ENCODE measurements at regions not wholly inside any gene's neighbourhood (a gene's known extent, or its start where the extent isn't known, plus 50 kb on each side); places are given as distances from the start of the nearest gene placed in this dataset.
"Not testable (repeated sequence)": the region's sequence is repeated elsewhere in the genome, so short reads cannot be mapped to it uniquely, and the experiment has no call there.

GRCh38 chr14:105595346-105595745 is 69.0 kb downstream of the TMEM121 start:
- not testable (repeated sequence) for TF ChIP-seq CTCF (IDR thresholded peaks at IDR 0.05; ENCODE audit: extremely low read depth in 1 of 2, insufficient read depth in 1 of 2, low read depth in 1 of 2, low read length in 2 of 2); EZH2 (IDR thresholded peaks at IDR 0.05; ENCODE audit: borderline replicate concordance, low read depth, low read length, severe bottlenecking)

Data from endothelial cell of umbilical vein (primary cell).